GM12878 (cell line): ENCODE measurements at regions not wholly inside any gene's neighbourhood (a gene's known extent, or its start where the extent isn't known, plus 50 kb on each side); places are given as distances from the start of the nearest gene placed in this dataset.

Experiments
- ATAC-seq: fragments of 200-7000 bp; cut with Tn5 transposase; 3 replicates; pipeline ENCODE4 v1.9.1; 2020; ENCODE audit warnings: mild to moderate bottlenecking, moderate library complexity
- BruUV-seq: library from RNA; stranded (reverse); fragments of 400-500 nt; replicated peaks from 2 replicates; lab custom pipeline; 2021; lab: Mats Ljungman, UMichigan
- CTCF ChIA-PET: fragments of 300-600 bp; sonication (Branson Sonifier 250); formaldehyde crosslinking; extraction: SDS; loops from one replicate; lab custom pipeline; 2021; ENCODE audit warnings: inconsistent platforms; lab: Yijun Ruan, JAX
- POLR2A ChIA-PET: fragments of 350-600 bp; formaldehyde crosslinking; extraction: SDS; loops from one replicate; lab custom pipeline; 2021; ENCODE audit warnings: inconsistent platforms; lab: Charles Lee
- RAD21 ChIA-PET: fragments of 300-600 bp; sonication (Branson Sonifier 250); formaldehyde crosslinking; loops from one replicate; lab custom pipeline; 2023; ENCODE audit warnings: antibody characterized with exemption; ENCODE audit not compliant: unreplicated experiment; lab: Charles Lee
- SMC1A ChIA-PET: fragments of 300-600 bp; sonication (Branson Sonifier 250); formaldehyde crosslinking; loops from one replicate; lab custom pipeline; 2023; ENCODE audit not compliant: unreplicated experiment, uncharacterized antibody; lab: Charles Lee
- DNase-seq: peaks from one replicate; pipeline ENCODE4 v3.0.0-alpha.2; 2011; ENCODE audit warnings: low read depth, low spot score
- FAIRE-seq: peaks from 3 replicates; lab custom pipeline; 2011; peaks lifted over from hg19 to GRCh38; lab: Jason Lieb, UNC
- H2AFZ ChIP-seq: 2 replicates; pipeline ENCODE4 v1.6.0; 2011; ENCODE audit warnings: low read depth, low read length, control low read depth; ENCODE audit not compliant: control insufficient read depth
- H3K27ac ChIP-seq: 2 replicates; pipeline ENCODE4 v1.5.1; 2011; ENCODE audit warnings: control low read depth; ENCODE audit not compliant: control insufficient read depth, insufficient read depth
- H3K27me3 ChIP-seq, 2 experiments: replicated peaks in 1 of 2; 2 replicates each; pipeline versions ENCODE4 v1.6.0 to v1.6.1; 2011; ENCODE audit warnings: low read length in 1 of 2; ENCODE audit not compliant: control insufficient read depth in 2 of 2, insufficient read depth in 2 of 2
- H3K36me3 ChIP-seq, 2 experiments: 2 replicates each; pipeline ENCODE4 v1.5.1; 2011; ENCODE audit warnings: low read length in 1 of 2; ENCODE audit not compliant: control insufficient read depth in 2 of 2, insufficient read depth in 2 of 2
- H3K4me1 ChIP-seq: 2 replicates; pipeline ENCODE4 v1.6.1; 2011; ENCODE audit warnings: mild to moderate bottlenecking, low read length, moderate library complexity, mixed read lengths; ENCODE audit not compliant: control insufficient read depth, insufficient read depth
- H3K4me2 ChIP-seq: 2 replicates; pipeline ENCODE4 v1.6.0; 2011; ENCODE audit warnings: control low read depth; ENCODE audit not compliant: control insufficient read depth, insufficient read depth
- H3K4me3 ChIP-seq: fragments of 200-600 bp; sonication (generic); 2 replicates; pipeline ENCODE4 v1.5.1; 2016
- H3K79me2 ChIP-seq: 2 replicates; pipeline ENCODE4 v1.6.0; 2011; ENCODE audit warnings: low read length; ENCODE audit not compliant: control insufficient read depth, insufficient read depth
- H3K9ac ChIP-seq: 2 replicates; pipeline ENCODE4 v1.8.0; 2011; ENCODE audit warnings: low read length, control low read depth, mixed read lengths; ENCODE audit not compliant: control insufficient read depth, insufficient read depth
- H3K9me3 ChIP-seq: replicated peaks from 3 replicates; pipeline ENCODE4 v1.5.1; 2011; ENCODE audit warnings: mild to moderate bottlenecking, low read length; ENCODE audit not compliant: control insufficient read depth, insufficient read depth
- H4K20me1 ChIP-seq: 2 replicates; pipeline ENCODE4 v1.6.0; 2011; ENCODE audit not compliant: control insufficient read depth, insufficient read depth
- E2F8 ChIP-seq: fragments of 450-650 bp; IDR thresholded peaks from 2 replicates; pipeline ENCODE4 v1.6.1; 2018; ENCODE audit warnings: mild to moderate bottlenecking, low read depth, moderate library complexity; ENCODE audit not compliant: partially characterized antibody
- EED ChIP-seq: sonication (generic); IDR thresholded peaks from 2 replicates; pipeline ENCODE4 v1.6.1; 2016; ENCODE audit warnings: antibody characterized with exemption, low read depth
- HCFC1 ChIP-seq: fragments of 150-350 bp; IDR thresholded peaks from 2 replicates; pipeline ENCODE4 v1.6.1; 2014; ENCODE audit warnings: low read length
- HSF1 ChIP-seq: fragments of 150-350 bp; IDR thresholded peaks from 2 replicates; pipeline ENCODE4 v1.6.1; 2014; ENCODE audit warnings: mild to moderate bottlenecking, low read depth, low read length
- MEF2A ChIP-seq: IDR thresholded peaks from 2 replicates; pipeline ENCODE4 v1.6.1; 2011; ENCODE audit warnings: low read depth, mild to moderate bottlenecking, low read length, moderate library complexity; ENCODE audit not compliant: insufficient read depth
- RUNX3 ChIP-seq: IDR thresholded peaks from 2 replicates; pipeline ENCODE4 v1.6.1; 2012; ENCODE audit warnings: low read length, inconsistent platforms
- SMARCA5 ChIP-seq: fragments of 450-650 bp; IDR thresholded peaks from 2 replicates; pipeline ENCODE4 v1.6.1; 2017; ENCODE audit warnings: mild to moderate bottlenecking
- WGBS: methylation state at CpG from one replicate; pipeline ENCODE4 v1.1.6; 2016; ENCODE audit warnings: low lambda C conversion rate; ENCODE audit not compliant: insufficient replicate concordance, insufficient coverage; ENCODE audit errors: missing lambda C conversion rate; 5-methylcytosine and 5-hydroxymethylcytosine counted together
- in situ Hi-C: fragments of 300-500 bp; cut with MboI; formaldehyde crosslinking; loops from 9 replicates; pipeline ENCODE4 v1.14.3; 2018; ENCODE audit warnings: mixed read lengths
- intact Hi-C: fragments of 100-400 bp; cut with micrococcal nuclease; formaldehyde crosslinking; loops from one replicate; pipeline ENCODE4 v1.14.2; 2022; ENCODE audit not compliant: unreplicated experiment

GRCh38 chr17:69900829-69901228, 174.2 kb upstream of the KCNJ16 start:
- intact Hi-C loops (no loop called here), in situ Hi-C loops (no loop called here)
- no peak for ATAC-seq
- Histone ChIP-seq H3K4me3 (no peak overlapping the region), H3K4me1 (no peaks in the 10 kb centered on the region), H3K9ac (no peak overlapping the region), H3K4me2 (no peak overlapping the region), H3K36me3 (no peaks in the 10 kb centered on the region), H3K27me3 (no peaks in the 10 kb centered on the region), H3K9me3 (no peaks in the 10 kb centered on the region), H3K79me2 (no peaks in the 10 kb centered on the region), H2AFZ (no peak overlapping the region), H4K20me1 (no peaks in the 10 kb centered on the region), H3K27ac (no peak overlapping the region)
- POLR2A ChIA-PET: no interaction called here
- CTCF ChIA-PET: no interaction called here
- DNase-seq: no peak
- TF ChIP-seq HSF1 (no peak), EED (no peak), HCFC1 (no peak), SMARCA5 (no peak)
- no TSS peak for BruUV-seq
- RAD21 ChIA-PET: no interaction called here
- SMC1A ChIA-PET: no interaction called here
- no peak for FAIRE-seq
- WGBS: 43% methylated on average over 8 of the region's 8 CpGs

- POLR2A ChIA-PET: no interaction called here
These were observed 168.7 kb upstream of the KCNJ16 start for GRCh38 chr17:69906306-69906705.

More at GRCh38 chr17:69906306-69906705, 168.7 kb upstream of the KCNJ16 start:
- FAIRE-seq (no peak), DNase-seq (no peak)
- no TSS peak for BruUV-seq
- no peaks in the 10 kb centered on the region for H3K79me2 ChIP-seq
- H4K20me1 ChIP-seq: no peaks in the 10 kb centered on the region
- RAD21 ChIA-PET: no interaction called here
- H3K27me3 ChIP-seq: no peaks in the 10 kb centered on the region
- H3K27ac ChIP-seq: no peak overlapping the region
- no peaks in the 10 kb centered on the region for H3K9me3 ChIP-seq
- no peak overlapping the region for H3K9ac ChIP-seq
- no peak for TF ChIP-seq E2F8
- no peak for TF ChIP-seq RUNX3
- no peak for TF ChIP-seq MEF2A
- TF ChIP-seq, all 136 proteins: peak for 0
- H3K4me2 ChIP-seq: no peak overlapping the region
- no peaks in the 10 kb centered on the region for H3K4me1 ChIP-seq
- ATAC-seq: no peak
- ChIA-PET SMC1A (interaction anchor here (1.1 kb wide), 1 partner anchor 11 kb away, joined by 3 read pairs; no protein-coding TSS in a partner anchor), CTCF (no interaction called here)
- H3K4me3 ChIP-seq: no peak overlapping the region
- intact Hi-C loops (no loop called here), in situ Hi-C loops (no loop called here)
- no peaks in the 10 kb centered on the region for H3K36me3 ChIP-seq
- WGBS: 15% methylated on average over 4 of the region's 4 CpGs
- H2AFZ ChIP-seq: no peak overlapping the region
